Activated CD8-positive, alpha-beta T cell treated with anti-CD3 and anti-CD28 coated beads for 36 hours (primary cell): ENCODE measurements at regions not wholly inside any gene's neighbourhood (a gene's known extent, or its start where the extent isn't known, plus 50 kb on each side); places are given as distances from the start of the nearest gene placed in this dataset.

Experiments
- ATAC-seq: fragments of 200-7000 bp; cut with Tn5 transposase; one replicate; pipeline ENCODE4 v1.10.0; 2021; ENCODE audit warnings: mild to moderate bottlenecking, moderate library complexity
- CTCF ChIA-PET: fragments of 350-600 bp; sonication (Branson Sonifier 250); formaldehyde crosslinking; loops from one replicate; lab custom pipeline; 2021; ENCODE audit warnings: antibody characterized with exemption; lab: Charles Lee
- POLR2A ChIA-PET: fragments of 350-600 bp; sonication (Branson Sonifier 250); formaldehyde crosslinking; loops from one replicate; lab custom pipeline; 2021; ENCODE audit warnings: antibody characterized with exemption; lab: Charles Lee
- DNase-seq: peaks from one replicate; pipeline ENCODE4 v3.0.0-alpha.2; 2020
- H3K27ac Mint-ChIP-seq: one replicate; pipeline ENCODE4 v1.8.0; 2021; ENCODE audit warnings: mild to moderate bottlenecking, mixed read lengths
- H3K27me3 Mint-ChIP-seq: one replicate; pipeline ENCODE4 v1.8.0; 2021; ENCODE audit warnings: mixed read lengths
- H3K36me3 Mint-ChIP-seq: one replicate; pipeline ENCODE4 v1.8.0; 2021; ENCODE audit warnings: low read depth, mixed read lengths
- H3K4me1 Mint-ChIP-seq: one replicate; pipeline ENCODE4 v1.8.0; 2021; ENCODE audit warnings: low read depth, mixed read lengths
- H3K4me3 Mint-ChIP-seq: one replicate; pipeline ENCODE4 v1.8.0; 2021; ENCODE audit warnings: mild to moderate bottlenecking, moderate library complexity, mixed read lengths
- H3K9me3 Mint-ChIP-seq: one replicate; pipeline ENCODE4 v1.8.0; 2021; ENCODE audit warnings: mixed read lengths
- intact Hi-C: fragments of 100-400 bp; cut with micrococcal nuclease; formaldehyde crosslinking; loops from one replicate; pipeline ENCODE4 v1.10.0; 2022
- TF ChIP-seq, protein P1 (sequence below): fragments of 200-600 bp; IDR thresholded peaks from one replicate; pipeline ENCODE4 v1.8.0; 2022; ENCODE audit warnings: antibody characterized with exemption, mild to moderate bottlenecking

DNA sequence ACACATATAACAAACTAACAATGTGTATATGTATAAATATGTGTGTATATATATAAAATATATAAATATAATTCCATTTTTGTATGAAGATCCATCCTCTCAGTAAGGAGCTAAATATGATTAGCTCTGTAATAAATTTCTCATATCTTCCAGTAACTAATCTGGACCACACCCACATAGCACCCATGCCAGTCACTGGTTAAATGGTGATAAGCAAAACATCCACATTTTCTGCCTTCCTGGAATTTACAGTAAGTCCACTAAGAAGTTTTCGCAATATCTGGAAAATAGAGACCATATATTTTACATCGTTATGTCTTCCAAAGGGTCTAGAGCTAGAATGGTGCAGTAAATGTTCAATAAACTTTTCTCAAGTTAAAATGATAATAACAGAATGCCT lies 151.5 kb upstream of the STMND1 start:
- peaks cover 47% of the 10 kb centered on the region for H3K4me1 Mint-ChIP-seq
- H3K36me3 Mint-ChIP-seq, result peaks cover 2% of the 10 kb centered on the region
- no peak overlapping the region for H3K4me3 Mint-ChIP-seq
- intact Hi-C loops, result loop anchor here (5.0 to 10.0 kb wide), 4 partner anchors 116 to 626 kb away; no protein-coding TSS in a partner anchor
- no peaks in the 10 kb centered on the region for H3K9me3 Mint-ChIP-seq
- H3K27ac Mint-ChIP-seq, result no peak overlapping the region
- peaks cover 36% of the 10 kb centered on the region for H3K27me3 Mint-ChIP-seq
- TF ChIP-seq, protein P1, sequence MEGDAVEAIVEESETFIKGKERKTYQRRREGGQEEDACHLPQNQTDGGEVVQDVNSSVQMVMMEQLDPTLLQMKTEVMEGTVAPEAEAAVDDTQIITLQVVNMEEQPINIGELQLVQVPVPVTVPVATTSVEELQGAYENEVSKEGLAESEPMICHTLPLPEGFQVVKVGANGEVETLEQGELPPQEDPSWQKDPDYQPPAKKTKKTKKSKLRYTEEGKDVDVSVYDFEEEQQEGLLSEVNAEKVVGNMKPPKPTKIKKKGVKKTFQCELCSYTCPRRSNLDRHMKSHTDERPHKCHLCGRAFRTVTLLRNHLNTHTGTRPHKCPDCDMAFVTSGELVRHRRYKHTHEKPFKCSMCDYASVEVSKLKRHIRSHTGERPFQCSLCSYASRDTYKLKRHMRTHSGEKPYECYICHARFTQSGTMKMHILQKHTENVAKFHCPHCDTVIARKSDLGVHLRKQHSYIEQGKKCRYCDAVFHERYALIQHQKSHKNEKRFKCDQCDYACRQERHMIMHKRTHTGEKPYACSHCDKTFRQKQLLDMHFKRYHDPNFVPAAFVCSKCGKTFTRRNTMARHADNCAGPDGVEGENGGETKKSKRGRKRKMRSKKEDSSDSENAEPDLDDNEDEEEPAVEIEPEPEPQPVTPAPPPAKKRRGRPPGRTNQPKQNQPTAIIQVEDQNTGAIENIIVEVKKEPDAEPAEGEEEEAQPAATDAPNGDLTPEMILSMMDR, result no peak
- DNase-seq (no peak), ATAC-seq (no peak)
- ChIA-PET POLR2A (interaction anchor here (1.0 kb wide), 1 partner anchor 114 kb away, joined by 3 read pairs; no protein-coding TSS in a partner anchor), CTCF (interaction anchor here (0.7 to 2.5 kb wide), 6 partner anchors 9 to 618 kb away, joined by 3 to 9 read pairs (median 3); no protein-coding TSS in a partner anchor)

DNA sequence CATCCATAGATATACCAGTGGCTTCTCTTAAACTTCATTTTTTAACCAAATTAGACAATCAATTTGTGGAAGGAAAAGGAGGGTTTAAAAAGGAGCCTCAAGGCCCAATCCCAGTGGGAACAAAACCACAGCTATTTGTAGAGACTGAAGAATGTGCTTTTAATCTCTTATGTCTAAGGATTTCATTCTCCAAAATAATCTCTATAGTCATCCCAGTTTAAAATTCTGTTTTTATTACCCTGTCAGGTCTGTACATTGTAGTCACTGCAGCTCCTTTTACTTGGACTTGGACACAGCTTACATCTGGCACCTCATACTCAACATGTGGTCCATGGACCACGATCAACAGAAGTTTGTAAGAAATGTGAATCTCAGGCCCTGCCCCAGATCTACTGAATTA lies 152.1 kb upstream of the STMND1 start:
- Mint-ChIP-seq H3K27me3 (peaks cover 38% of the 10 kb centered on the region), H3K4me1 (peaks cover 42% of the 10 kb centered on the region), H3K9me3 (no peaks in the 10 kb centered on the region), H3K36me3 (peaks cover 2% of the 10 kb centered on the region), H3K27ac (no peak overlapping the region), H3K4me3 (no peak overlapping the region)
- ChIA-PET POLR2A (no interaction called here), CTCF (interaction anchor here (0.6 to 2.5 kb wide), 5 partner anchors 9 to 185 kb away, joined by 3 to 9 read pairs (median 3); no protein-coding TSS in a partner anchor)
- no peak for DNase-seq
- intact Hi-C loops, result loop anchor here (5.0 to 10.0 kb wide), 4 partner anchors 115 to 625 kb away; no protein-coding TSS in a partner anchor
- no peak for ATAC-seq
- TF ChIP-seq, protein P1, result no peak

DNA sequence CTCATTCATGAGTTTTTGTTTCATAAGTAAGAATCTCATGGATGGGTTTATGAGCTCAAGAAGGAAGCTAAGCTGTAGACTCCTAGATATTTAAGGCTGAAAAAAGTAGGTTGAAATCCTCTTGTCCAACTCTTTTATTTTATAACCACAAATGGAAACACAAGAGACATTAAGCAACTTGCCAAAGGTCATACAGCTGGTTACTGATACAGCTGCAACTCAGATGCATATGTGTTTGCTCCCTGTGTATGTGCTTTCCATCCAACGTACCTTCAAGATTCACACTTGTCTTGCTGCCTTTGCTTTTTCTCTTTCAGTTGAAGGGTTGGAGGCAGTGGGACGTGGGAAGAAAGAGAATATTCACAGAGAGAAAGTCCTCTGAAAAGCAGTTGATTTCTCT lies 153.5 kb upstream of the STMND1 start:
- Mint-ChIP-seq H3K9me3 (no peaks in the 10 kb centered on the region), H3K27me3 (peaks cover 46% of the 10 kb centered on the region), H3K4me1 (peaks cover 40% of the 10 kb centered on the region), H3K4me3 (no peak overlapping the region), H3K36me3 (peaks cover 2% of the 10 kb centered on the region), H3K27ac (peak overlapping the region; percentile 21)
- TF ChIP-seq, protein P1, result no peak
- DNase-seq (no peak), ATAC-seq (no peak)
- ChIA-PET CTCF (interaction anchor here (1.0 kb wide), 1 partner anchor 54 kb away, joined by 3 read pairs; no protein-coding TSS in a partner anchor), POLR2A (no interaction called here)
- intact Hi-C loops, result no loop called here

DNA sequence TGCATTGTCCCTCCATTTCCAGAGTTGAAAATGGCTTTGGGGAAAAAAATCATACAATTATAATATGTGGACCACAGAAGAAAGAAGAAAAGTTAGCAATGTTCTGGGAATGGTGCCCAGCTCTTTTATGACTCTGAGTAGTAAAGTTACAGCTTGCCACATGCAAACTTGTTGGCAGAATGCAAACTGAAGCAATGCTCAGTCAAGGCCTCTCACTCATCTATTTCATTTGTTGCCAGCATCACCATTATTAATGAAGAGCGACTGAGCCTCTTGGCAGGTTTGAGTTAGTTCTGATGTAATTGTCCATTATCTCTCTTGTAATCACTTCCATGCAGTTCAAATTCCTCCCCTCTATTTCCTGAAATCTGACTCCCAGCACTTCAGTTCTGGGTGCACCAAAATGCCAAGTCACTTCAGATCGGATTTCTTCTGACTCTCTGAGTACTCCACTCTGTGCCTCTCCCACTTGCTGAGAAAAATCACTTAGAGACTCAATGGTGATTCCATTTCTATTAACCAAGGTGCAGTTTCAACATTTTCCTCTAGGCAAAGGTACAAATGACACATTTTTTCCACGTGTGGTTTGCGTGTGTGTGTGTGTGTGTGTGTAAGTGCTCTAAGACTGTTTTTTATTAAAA lies 154.4 kb upstream of the STMND1 start:
- peak; percentile 50 for DNase-seq
- TF ChIP-seq, protein P1, result no peak
- Mint-ChIP-seq H3K9me3 (no peaks in the 10 kb centered on the region), H3K27me3 (peaks cover 41% of the 10 kb centered on the region), H3K4me1 (peaks cover 37% of the 10 kb centered on the region), H3K27ac (no peak overlapping the region), H3K36me3 (peaks cover 2% of the 10 kb centered on the region), H3K4me3 (no peak overlapping the region)
- ChIA-PET CTCF (interaction anchor here (1.1 kb wide), 1 partner anchor 12 kb away, joined by 3 read pairs; no protein-coding TSS in a partner anchor), POLR2A (no interaction called here)
- no peak for ATAC-seq
- intact Hi-C loops, result no loop called here

DNA sequence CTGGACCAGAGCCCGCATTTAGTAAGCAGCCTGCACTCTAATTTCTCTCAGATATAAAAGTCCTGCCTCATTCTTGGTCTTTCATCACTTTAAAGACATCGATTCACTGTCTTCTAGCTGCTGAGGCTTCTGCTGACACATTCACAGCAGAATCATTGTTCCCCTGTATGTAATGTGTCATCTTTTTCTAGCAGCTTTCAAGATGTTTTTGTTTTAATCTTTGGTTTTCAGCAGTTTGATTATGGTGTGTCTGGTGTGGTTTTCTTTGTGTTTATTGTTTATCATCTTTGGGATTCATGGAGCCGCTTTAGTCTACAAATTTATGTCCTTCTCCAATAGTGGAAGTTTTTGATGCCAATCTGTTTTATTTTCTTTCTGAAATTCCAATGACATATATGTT lies 157.3 kb upstream of the STMND1 start:
- POLR2A ChIA-PET, result no interaction called here
- no peak overlapping the region for H3K4me3 Mint-ChIP-seq
- H3K36me3 Mint-ChIP-seq, result peaks cover 2% of the 10 kb centered on the region
- intact Hi-C loops, result no loop called here
- peaks cover 52% of the 10 kb centered on the region for H3K27me3 Mint-ChIP-seq
- CTCF ChIA-PET, result no interaction called here
- TF ChIP-seq, protein P1, result no peak
- DNase-seq (no peak), ATAC-seq (no peak)
- H3K4me1 Mint-ChIP-seq, result peaks cover 20% of the 10 kb centered on the region
- H3K27ac Mint-ChIP-seq, result no peak overlapping the region
- no peaks in the 10 kb centered on the region for H3K9me3 Mint-ChIP-seq
